NCI-H82 treated with DMSO at 0.1 percent for 48 hours (cell line): ENCODE measurements at regions not wholly inside any gene's neighbourhood (a gene's known extent, or its start where the extent isn't known, plus 50 kb on each side); places are given as distances from the start of the nearest gene placed in this dataset.

Source experiments
- DNase-seq: peaks from one replicate; lab custom pipeline; 2025; ENCODE audit not compliant: unreplicated experiment; lab: John Stamatoyannopoulos, UW

GRCh38 chr2:120828066-120828465 is 92.4 kb downstream of the GLI2 start:
- no peak for DNase-seq

GRCh38 chr2:120828829-120829632 is 93.4 kb downstream of the GLI2 start:
- no peak for DNase-seq

GRCh38 chr2:120829633-120830025 is 94.0 kb downstream of the GLI2 start:
- DNase-seq: no peak

GRCh38 chr2:120830096-120830830 is 94.6 kb downstream of the GLI2 start:
- DNase-seq: no peak

DNA sequence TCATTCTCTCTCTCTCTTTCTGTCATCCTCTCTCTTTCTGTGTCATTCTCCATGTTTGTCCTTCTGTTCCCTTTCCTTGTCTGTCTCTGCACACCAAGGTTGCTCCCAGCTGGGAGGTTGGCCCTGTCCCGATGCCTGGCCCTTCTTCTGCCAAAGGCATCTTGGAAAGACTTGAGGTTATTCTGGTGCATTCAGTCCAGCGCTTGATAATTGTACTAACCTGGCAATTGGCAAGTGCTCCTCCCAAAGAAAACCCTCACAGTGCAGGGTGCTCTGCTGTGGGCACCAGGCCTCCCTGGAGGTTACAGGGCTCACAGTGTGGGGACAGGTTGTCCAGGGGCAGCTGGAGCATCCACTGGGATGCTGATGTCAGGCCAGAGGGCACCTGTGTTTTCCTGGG is 95.4 kb downstream of the GLI2 start:
- DNase-seq: no peak

GRCh38 chr2:120831891-120832290 is 96.2 kb downstream of the GLI2 start:
- DNase-seq: no peak

DNA sequence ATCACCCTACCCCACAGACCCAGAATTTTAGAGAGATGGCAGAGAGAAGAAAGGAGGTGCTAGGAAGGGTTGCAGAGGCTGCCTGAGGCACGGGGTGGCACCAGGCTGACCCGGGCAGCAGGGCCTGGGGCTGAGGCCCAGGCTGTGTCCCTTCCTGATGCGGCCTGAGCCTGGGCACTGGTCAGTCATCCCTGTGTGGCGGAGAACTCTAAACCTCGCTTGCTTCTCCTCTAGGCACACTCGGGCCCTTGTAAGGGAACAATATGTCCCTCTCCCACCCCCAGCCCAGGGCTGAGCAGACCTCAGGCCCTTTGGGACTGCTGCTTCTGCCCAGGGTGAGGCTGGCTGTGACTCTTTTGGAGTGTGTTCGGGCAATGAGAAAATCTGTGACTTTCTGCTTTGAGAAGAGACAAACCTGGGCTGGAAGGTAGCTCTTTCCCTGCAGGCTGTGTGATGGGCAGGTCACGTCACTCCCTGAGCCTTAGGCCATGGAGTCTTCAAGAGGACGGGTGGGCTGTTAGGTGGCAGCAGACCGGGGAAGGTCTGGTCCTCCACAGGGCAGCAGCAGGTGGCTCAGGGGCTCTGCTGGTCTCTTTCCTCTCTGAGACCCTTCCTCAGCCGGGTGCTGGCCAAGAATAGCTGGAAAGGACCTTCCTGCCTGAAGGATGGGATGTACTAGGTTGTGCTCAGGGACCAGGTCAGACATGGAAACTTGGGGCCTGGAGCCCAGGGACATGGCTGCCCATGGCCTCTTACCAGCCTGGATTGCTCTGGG is 96.8 kb downstream of the GLI2 start:
- DNase-seq: no peak

DNA sequence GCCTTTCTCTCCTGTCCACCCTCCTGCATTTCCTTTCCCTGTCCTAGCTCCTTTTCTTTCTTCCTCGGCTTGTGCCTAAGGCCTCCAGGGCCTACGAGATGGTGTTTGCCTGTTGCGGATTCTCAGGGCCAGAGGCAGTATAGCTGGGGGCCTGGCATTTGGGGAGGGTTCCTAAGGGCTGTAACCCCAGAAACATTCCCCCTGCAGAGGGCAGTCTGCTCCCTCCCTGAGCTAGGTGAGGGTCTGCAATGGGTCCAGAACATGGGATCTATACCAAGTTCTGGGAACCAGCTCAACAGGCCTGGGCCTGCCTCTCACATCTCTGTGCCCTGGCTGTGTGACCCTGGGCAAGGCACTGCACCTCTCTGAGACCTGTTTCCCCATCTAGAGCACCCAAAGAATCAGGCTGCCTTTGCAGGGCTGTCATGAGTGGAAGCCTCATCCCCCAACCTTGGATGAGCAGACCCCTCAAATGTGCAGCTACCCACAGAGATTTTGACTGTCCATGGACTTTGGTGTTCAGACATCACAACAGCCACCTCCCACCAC is 97.5 kb downstream of the GLI2 start:
- DNase-seq: no peak

DNA sequence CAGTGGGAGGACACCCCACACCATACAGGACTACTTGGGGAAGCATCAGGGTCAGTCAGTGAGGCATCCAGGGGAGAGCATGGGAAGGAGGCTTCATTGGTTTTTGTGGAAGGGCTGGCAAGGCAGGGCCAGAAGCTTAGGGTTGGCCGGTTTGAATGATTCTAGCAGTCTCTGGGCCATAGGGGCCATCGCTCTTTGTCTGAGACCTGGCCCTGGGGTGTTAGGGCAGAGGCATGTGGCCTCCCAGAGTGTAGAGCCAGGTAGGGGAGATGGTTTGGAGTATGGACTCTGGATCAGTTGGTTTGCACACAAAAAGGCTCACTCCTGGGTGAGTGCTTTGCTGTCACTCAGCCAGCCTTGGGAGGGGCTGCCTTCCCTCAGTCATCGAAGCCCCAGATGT is 98.5 kb downstream of the GLI2 start:
- no peak for DNase-seq

- DNase-seq: no peak
Measured at GRCh38 chr2:120836281-120836680, 100.6 kb downstream of the GLI2 start.

- DNase-seq: no peak
Measured at GRCh38 chr2:120840795-120841487, 105.3 kb downstream of the GLI2 start.

DNA sequence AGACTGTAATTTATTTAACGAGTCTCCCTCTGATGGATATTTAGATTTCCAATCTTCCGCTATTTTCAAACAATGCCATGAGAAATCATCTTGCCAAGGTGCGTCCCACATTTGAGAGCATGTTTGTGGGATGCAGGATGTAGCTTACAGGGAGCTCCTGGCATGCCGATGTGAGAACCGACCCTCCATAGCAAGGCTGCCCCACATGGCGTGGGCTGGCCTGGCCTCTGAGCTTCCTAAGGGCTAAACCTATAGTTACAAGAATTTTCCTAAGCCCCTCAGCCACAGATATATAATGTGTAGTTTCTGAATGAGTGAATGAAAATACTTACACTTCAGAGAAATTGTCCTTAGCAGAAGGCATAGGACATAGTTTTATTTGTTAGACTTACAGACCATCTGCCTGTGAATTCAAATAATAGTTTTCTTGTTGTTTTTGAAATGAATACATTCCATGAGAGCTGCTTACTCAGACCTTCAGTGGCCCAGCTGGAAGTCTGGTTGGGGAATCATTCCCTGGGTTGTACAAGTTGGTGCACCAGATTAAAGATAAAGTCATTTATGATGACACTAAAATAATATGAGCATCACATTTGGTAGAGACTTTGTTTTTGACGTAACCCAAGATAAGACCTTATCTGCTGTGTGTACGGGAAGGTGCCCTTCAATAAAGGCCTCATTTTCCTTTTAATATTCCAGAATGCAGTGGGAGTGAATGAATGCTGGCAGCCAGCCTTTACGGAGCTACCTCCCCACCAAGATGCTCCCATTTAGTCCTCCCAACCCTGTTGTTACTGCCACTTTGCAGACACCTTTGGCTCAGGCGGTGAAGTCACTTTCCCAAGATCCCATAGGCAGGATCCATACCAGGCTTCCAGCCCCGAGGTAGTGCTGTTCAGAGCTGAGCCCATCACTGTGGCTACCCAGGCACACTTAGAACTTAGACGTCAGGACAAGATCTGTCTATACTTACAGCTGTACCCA is 107.1 kb downstream of the GLI2 start:
- no peak for DNase-seq

- peak; percentile 45 for DNase-seq
Measured at GRCh38 chr2:120844070-120844738, 108.5 kb downstream of the GLI2 start.

DNA sequence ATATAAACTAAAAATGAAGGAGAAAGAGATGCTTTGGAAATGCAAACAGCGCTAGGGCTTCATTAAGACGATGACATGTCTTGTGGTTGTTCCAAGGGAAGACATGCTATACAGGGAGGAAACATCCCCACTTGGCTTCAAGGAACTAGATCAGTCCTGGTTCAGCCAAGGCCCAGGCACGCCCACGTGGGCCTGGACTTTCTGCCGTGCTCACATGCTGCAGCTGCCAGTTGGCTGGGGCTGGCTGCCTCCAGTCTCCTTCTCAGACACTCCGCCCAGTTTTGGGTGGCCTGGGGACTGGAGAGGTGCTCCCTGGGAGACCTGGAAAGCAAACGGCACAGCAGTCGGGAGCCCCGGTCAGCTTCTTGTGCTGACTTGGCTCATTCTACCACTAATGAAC is 109.6 kb downstream of the GLI2 start:
- no peak for DNase-seq

DNA sequence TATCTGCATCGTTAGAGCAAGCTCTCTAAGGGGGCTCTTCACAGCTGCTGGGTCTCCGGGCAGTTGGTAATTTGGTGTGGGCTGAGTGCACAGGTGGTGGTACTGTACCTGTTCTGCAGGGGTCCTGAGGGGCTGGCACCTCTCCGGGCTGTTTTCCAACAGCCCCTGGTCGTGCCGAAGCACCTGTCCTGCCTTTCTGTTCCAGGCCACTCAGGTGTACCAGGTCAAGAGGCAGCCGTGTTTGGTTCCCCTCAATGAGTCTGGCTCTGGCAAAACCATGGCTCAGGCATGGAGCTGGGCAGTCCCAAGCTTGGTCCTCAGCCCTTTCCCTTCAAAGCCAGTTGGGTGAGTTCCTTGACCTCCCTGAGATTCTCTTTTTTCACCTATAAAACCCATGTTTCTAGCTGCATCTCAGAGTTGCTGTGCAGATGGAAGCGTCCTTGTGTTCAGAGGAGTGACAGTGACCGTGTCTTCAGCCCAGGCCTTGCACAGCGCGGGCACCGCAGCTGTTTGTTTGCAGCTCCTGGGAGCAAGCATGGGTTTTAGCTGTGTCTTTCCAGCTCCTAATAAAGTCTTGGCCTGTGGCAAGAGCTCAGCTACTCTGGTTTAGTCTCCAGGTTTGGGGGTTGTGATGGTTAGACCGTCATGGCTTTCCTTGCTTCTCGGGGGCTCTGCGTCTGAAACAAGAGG is 110.9 kb downstream of the GLI2 start:
- DNase-seq: no peak

DNA sequence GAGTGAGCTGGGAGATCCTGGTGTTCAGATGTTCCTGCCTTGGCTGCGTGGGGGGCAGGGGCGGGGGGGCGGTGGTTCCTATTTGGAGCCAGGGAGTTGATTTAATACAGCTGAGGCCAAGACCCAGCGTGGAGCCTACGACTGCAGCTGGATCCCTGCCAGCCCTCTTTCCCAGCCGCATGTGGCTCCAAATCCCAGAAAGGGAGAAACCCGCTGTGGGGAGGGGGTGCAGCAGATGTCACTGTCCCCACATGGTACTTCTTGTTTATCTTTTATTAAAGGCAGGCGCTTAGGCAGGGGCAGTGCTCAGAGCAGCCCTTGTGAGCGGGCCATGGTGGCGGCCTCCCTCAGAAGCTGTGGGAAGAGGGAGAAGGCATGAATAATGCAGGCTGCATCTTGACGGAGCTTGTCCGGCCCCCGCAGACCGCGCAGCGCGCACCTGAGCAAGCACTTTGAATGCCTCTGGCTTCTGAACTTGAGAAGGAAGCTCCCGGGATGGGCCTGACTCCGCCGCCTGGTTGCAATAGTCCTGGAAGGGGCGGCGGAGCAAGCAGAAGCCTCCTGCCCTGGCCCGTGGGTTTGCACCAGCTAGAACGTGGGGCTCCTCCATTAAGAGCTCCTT is 112.1 kb downstream of the GLI2 start:
- DNase-seq: peak; percentile 92

DNA sequence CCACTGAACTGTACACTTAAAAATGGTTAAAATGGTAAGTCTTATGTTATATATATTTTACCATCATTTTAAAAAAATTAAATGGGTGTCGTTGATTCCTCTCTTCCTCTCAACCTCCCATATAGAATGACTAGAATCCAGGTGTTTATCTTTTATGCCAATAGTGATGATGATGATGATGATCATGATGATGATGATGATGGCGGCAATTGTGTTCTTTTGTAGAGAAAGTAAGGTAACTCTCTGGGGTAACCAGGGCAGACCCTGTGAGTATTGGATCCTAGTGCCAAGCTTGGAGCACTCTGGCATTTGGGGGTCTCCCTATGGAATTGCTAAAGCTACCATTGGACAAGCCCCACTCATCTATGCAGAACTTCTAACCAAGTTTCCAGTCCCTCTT is 113.6 kb downstream of the GLI2 start:
- no peak for DNase-seq

DNA sequence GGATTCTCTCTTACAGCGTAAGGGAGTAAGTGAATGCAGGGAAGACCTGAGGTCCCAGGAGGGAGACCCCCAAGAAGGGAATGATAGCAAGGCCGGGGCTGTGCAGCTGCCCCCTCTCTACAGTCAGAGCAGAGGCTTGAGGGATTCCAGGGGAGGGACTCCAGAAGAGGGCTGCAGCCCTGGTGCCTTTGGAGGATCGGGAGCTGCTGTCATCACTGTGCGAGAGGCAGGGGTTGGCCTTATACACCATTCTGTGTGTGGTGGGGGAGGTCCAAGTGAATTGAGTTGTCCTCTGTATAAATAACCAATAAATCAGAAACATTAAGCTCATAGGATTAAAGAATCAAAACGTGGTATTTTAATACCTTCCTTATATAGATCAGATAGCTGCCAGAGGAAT is 114.9 kb downstream of the GLI2 start:
- peak; percentile 18 for DNase-seq
